SU-DHL-6 (cell line): ENCODE measurements at regions not wholly inside any gene's neighbourhood (a gene's known extent, or its start where the extent isn't known, plus 50 kb on each side); places are given as distances from the start of the nearest gene placed in this dataset.

Experiments
- EZH2phosphoT487 ChIP-seq: fragments of 200-600 bp; sonication (generic), shearing (Covaris generic); conservative IDR thresholded peaks from 2 replicates; pipeline ENCODE4 v1.6.1; 2018; ENCODE audit warnings: mild to moderate bottlenecking, antibody characterized with exemption, low read length, moderate library complexity, mixed read lengths
- TF ChIP-seq, protein P1 (sequence below): fragments of 200-600 bp; sonication (generic); IDR thresholded peaks from one replicate; pipeline ENCODE4 v1.5.1; 2017; ENCODE audit warnings: antibody characterized with exemption, mild to moderate bottlenecking, low read length, moderate library complexity; ENCODE audit not compliant: insufficient read depth, poor library complexity, severe bottlenecking

DNA sequence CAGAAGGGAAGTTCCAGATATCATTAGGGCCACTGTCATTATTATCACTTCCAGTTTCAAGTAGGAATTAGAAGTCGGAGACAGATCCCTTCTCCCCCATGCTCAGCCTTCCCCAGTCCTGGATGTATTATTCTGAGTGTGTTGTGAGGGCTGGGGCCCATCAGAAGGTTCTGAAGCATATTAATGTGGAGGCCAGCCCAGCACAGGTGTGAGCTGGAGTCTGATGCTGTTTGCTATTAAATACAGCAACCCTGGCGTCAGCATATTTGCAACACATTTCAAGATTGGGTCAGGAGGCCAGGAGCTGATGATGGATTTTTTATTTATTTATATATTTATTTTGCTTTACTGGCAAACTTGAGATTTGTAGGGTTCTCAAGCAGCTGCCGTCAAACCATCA is 195.2 kb downstream of the NRP2 start:
- TF ChIP-seq, protein P1, sequence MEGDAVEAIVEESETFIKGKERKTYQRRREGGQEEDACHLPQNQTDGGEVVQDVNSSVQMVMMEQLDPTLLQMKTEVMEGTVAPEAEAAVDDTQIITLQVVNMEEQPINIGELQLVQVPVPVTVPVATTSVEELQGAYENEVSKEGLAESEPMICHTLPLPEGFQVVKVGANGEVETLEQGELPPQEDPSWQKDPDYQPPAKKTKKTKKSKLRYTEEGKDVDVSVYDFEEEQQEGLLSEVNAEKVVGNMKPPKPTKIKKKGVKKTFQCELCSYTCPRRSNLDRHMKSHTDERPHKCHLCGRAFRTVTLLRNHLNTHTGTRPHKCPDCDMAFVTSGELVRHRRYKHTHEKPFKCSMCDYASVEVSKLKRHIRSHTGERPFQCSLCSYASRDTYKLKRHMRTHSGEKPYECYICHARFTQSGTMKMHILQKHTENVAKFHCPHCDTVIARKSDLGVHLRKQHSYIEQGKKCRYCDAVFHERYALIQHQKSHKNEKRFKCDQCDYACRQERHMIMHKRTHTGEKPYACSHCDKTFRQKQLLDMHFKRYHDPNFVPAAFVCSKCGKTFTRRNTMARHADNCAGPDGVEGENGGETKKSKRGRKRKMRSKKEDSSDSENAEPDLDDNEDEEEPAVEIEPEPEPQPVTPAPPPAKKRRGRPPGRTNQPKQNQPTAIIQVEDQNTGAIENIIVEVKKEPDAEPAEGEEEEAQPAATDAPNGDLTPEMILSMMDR = no peak
- TF ChIP-seq EZH2phosphoT487 = no peak
